ENCODE measurements at regions not wholly inside any gene's neighbourhood (a gene's known extent, or its start where the extent isn't known, plus 50 kb on each side); places are given as distances from the start of the nearest gene placed in this dataset.

- TF ChIP-seq POLR2A (IDR thresholded peaks at IDR 0.05; ENCODE audit: extremely low read depth, insufficient read length), result no peak
- TF ChIP-seq, protein P1, sequence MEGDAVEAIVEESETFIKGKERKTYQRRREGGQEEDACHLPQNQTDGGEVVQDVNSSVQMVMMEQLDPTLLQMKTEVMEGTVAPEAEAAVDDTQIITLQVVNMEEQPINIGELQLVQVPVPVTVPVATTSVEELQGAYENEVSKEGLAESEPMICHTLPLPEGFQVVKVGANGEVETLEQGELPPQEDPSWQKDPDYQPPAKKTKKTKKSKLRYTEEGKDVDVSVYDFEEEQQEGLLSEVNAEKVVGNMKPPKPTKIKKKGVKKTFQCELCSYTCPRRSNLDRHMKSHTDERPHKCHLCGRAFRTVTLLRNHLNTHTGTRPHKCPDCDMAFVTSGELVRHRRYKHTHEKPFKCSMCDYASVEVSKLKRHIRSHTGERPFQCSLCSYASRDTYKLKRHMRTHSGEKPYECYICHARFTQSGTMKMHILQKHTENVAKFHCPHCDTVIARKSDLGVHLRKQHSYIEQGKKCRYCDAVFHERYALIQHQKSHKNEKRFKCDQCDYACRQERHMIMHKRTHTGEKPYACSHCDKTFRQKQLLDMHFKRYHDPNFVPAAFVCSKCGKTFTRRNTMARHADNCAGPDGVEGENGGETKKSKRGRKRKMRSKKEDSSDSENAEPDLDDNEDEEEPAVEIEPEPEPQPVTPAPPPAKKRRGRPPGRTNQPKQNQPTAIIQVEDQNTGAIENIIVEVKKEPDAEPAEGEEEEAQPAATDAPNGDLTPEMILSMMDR (IDR thresholded peaks at IDR 0.05; ENCODE audit: low read depth, low read length), result no peak
These were observed 646.0 kb downstream of the TBC1D22A start for GRCh38 chr22:47408409-47408808.

Data from NB4 (cell line).